Cardiac fibroblast (primary cell): ENCODE measurements at regions not wholly inside any gene's neighbourhood (a gene's known extent, or its start where the extent isn't known, plus 50 kb on each side); places are given as distances from the start of the nearest gene placed in this dataset.
"Not testable (repeated sequence)": the region's sequence is repeated elsewhere in the genome, so short reads cannot be mapped to it uniquely, and the experiment has no call there.

Experiments used
- DNase-seq, 2 donors: peaks; one replicate each; pipeline versions ENCODE4 v3.0.0 to v3.0.0-alpha.2; 2010; ENCODE audit warnings: low read depth in 2 of 2
- H3K4me3 ChIP-seq, 2 donors: replicated peaks in 1 of 2; 1 replicate in 1 of 2; 2 replicates in 1 of 2; pipeline ENCODE4 v1.5.1; 2011; ENCODE audit warnings: low read depth in 2 of 2, low read length in 2 of 2, mild to moderate bottlenecking in 2 of 2, moderate library complexity in 1 of 2
- TF ChIP-seq, protein P1 (sequence below): IDR thresholded peaks from one replicate; pipeline ENCODE4 v1.5.1; 2011; ENCODE audit warnings: low read depth, mild to moderate bottlenecking, low read length, inconsistent platforms

GRCh38 chr12:72995616-72996015 is 723.4 kb downstream of the TRHDE start:
- DNase-seq = no peak
- no peak overlapping the region for H3K4me3 ChIP-seq
- TF ChIP-seq, protein P1, sequence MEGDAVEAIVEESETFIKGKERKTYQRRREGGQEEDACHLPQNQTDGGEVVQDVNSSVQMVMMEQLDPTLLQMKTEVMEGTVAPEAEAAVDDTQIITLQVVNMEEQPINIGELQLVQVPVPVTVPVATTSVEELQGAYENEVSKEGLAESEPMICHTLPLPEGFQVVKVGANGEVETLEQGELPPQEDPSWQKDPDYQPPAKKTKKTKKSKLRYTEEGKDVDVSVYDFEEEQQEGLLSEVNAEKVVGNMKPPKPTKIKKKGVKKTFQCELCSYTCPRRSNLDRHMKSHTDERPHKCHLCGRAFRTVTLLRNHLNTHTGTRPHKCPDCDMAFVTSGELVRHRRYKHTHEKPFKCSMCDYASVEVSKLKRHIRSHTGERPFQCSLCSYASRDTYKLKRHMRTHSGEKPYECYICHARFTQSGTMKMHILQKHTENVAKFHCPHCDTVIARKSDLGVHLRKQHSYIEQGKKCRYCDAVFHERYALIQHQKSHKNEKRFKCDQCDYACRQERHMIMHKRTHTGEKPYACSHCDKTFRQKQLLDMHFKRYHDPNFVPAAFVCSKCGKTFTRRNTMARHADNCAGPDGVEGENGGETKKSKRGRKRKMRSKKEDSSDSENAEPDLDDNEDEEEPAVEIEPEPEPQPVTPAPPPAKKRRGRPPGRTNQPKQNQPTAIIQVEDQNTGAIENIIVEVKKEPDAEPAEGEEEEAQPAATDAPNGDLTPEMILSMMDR = no peak

DNA sequence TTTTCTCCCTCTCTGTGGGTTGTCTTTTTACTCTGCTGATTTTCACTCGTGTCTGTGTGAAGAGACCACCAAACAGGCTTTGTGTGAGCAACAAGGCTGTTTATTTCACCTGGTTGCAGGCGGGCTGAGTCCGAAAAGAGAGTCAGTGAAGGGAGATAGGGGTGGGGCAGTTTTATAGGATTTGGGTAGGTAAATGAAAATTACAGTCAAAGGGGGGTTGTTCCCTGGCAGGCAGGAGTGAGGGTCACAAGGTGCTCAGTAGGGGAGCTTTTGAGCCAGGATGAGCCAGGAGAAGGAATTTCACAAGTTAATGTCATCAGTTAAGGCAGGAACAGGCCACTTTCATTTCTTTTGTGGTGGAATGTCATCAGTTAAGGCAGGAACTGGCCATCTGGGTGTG is 729.6 kb downstream of the TRHDE start:
- not testable (repeated sequence) for DNase-seq

DNA sequence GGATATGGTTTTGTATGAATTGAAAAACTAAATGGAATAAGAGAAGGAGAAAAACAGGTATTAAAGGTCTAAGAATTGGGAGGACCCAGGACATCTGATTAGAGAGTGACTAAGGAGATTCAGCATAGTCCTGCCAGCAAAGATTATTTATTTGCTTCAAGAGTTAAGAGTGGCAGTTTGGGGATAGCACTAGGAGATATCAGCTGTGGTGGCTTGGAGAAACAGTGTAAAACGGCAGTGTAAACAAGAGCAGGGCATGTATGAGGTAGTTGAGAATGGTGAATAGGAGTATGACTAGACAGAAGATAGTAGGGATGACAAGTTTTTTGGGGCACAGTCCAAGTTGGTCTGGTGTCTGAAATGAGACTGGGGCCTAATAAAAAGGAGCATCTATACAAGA is 730.3 kb downstream of the TRHDE start:
- not testable (repeated sequence) for H3K4me3 ChIP-seq, DNase-seq

More for the DNA sequence above, 729.6 kb downstream of the TRHDE start:
- H3K4me3 ChIP-seq = not testable (repeated sequence)

- not testable (repeated sequence) for DNase-seq, H3K4me3 ChIP-seq
Measured at GRCh38 chr12:73009138-73009834, 737.1 kb downstream of the TRHDE start.

- no peak overlapping the region for H3K4me3 ChIP-seq
- DNase-seq = no peak
- TF ChIP-seq, protein P1 = no peak
Measured at GRCh38 chr12:73017981-73018380, 745.8 kb downstream of the TRHDE start.

- DNase-seq = no peak
- H3K4me3 ChIP-seq = no peak overlapping the region
- TF ChIP-seq, protein P1 = no peak
Measured at GRCh38 chr12:73053893-73054292, 781.7 kb downstream of the TRHDE start.

DNA sequence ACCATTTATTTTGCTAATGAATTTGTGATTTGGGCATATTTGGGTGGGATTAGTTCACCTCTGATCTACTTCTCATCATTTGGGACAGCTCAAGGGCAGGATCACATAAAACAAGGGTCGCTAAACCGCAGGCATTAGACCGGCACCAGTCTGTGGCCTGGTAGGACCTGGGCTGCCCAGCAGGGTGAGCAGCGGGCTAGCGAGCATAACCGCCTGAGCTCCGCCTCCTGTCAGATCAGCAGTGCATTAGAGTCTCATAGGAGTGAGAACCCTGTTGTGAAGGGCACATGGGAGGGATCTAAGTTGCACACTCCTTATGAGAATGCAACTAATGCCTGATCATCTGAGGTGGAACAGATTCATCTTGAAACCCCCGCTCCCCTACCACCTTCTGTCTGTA is 785.3 kb downstream of the TRHDE start:
- no peak overlapping the region for H3K4me3 ChIP-seq
- TF ChIP-seq, protein P1 = no peak
- DNase-seq = no peak

- TF ChIP-seq, protein P1 = no peak
- H3K4me3 ChIP-seq = no peak overlapping the region
- no peak for DNase-seq
Measured at GRCh38 chr12:73065913-73066312, 793.7 kb downstream of the TRHDE start.
